ENCODE measurements at regions not wholly inside any gene's neighbourhood (a gene's known extent, or its start where the extent isn't known, plus 50 kb on each side); places are given as distances from the start of the nearest gene placed in this dataset.

GRCh38 chr6:149137594-149137993 is 179.9 kb upstream of the TAB2 start:
- Histone ChIP-seq H3K27ac (no peak overlapping the region), H3K9me3 (no peaks in the 10 kb centered on the region), H3K4me1 (peaks cover 8% of the 10 kb centered on the region), H3K27me3 (no peaks in the 10 kb centered on the region), H3K4me3 (no peak overlapping the region), H3K36me3 (no peaks in the 10 kb centered on the region)
- intact Hi-C loops (cut with DNase I), result no loop called here
- no peak for DNase-seq
- TF ChIP-seq CTCF (IDR thresholded peaks at IDR 0.05), result no peak
- ATAC-seq, result no peak

- H3K36me3 ChIP-seq, result no peaks in the 10 kb centered on the region
- intact Hi-C loops (cut with DNase I), result no loop called here
- no peak for DNase-seq
- no peak overlapping the region for H3K4me3 ChIP-seq
- H3K9me3 ChIP-seq, result peaks cover 3% of the 10 kb centered on the region
- H3K27ac ChIP-seq, result no peak overlapping the region
- TF ChIP-seq CTCF (IDR thresholded peaks at IDR 0.05), result no peak
- no peaks in the 10 kb centered on the region for H3K27me3 ChIP-seq
- H3K4me1 ChIP-seq, result peaks cover 8% of the 10 kb centered on the region
- ATAC-seq, result no peak
Measured at GRCh38 chr6:149138089-149138488, 179.4 kb upstream of the TAB2 start.

- no peaks in the 10 kb centered on the region for H3K36me3 ChIP-seq
- H3K4me1 ChIP-seq, result peaks cover 8% of the 10 kb centered on the region
- peaks cover 3% of the 10 kb centered on the region for H3K9me3 ChIP-seq
- DNase-seq, result no peak
- no peaks in the 10 kb centered on the region for H3K27me3 ChIP-seq
- ATAC-seq, result no peak
- H3K27ac ChIP-seq, result no peak overlapping the region
- no peak for TF ChIP-seq CTCF (IDR thresholded peaks at IDR 0.05)
- no peak overlapping the region for H3K4me3 ChIP-seq
- intact Hi-C loops (cut with DNase I), result no loop called here
Measured at GRCh38 chr6:149138699-149139294, 178.7 kb upstream of the TAB2 start.

- ATAC-seq (no peak), DNase-seq (no peak)
- Histone ChIP-seq H3K9me3 (peaks cover 3% of the 10 kb centered on the region), H3K27ac (no peak overlapping the region), H3K4me1 (peaks cover 8% of the 10 kb centered on the region), H3K4me3 (no peak overlapping the region), H3K36me3 (no peaks in the 10 kb centered on the region), H3K27me3 (no peaks in the 10 kb centered on the region)
- no peak for TF ChIP-seq CTCF (IDR thresholded peaks at IDR 0.05)
- intact Hi-C loops (cut with DNase I), result no loop called here
Measured at GRCh38 chr6:149139782-149140136, 177.8 kb upstream of the TAB2 start.

- DNase-seq, result no peak
- peak overlapping the region; percentile 31 for H3K27ac ChIP-seq
- ATAC-seq, result no peak
Measured at GRCh38 chr6:149140137-149140909, 177.2 kb upstream of the TAB2 start.

More at GRCh38 chr6:149140137-149140909, 177.2 kb upstream of the TAB2 start:
- H3K9me3 ChIP-seq, result peaks cover 3% of the 10 kb centered on the region
- peaks cover 8% of the 10 kb centered on the region for H3K4me1 ChIP-seq
- no peaks in the 10 kb centered on the region for H3K27me3 ChIP-seq
- H3K36me3 ChIP-seq, result no peaks in the 10 kb centered on the region
- no peak overlapping the region for H3K4me3 ChIP-seq
- intact Hi-C loops (cut with DNase I), result no loop called here
- TF ChIP-seq CTCF (IDR thresholded peaks at IDR 0.05), result no peak

Measured in upper lobe of right lung (tissue), 1 donor.